ENCODE measurements at regions not wholly inside any gene's neighbourhood (a gene's known extent, or its start where the extent isn't known, plus 50 kb on each side); places are given as distances from the start of the nearest gene placed in this dataset.
A peak's percentile ranks its signal among the peaks of the same experiment; 100 is the strongest.
"Not testable (repeated sequence)": the region's sequence is repeated elsewhere in the genome, so short reads cannot be mapped to it uniquely, and the experiment has no call there.

GRCh38 chr12:131617179-131617578 lies 93.7 kb upstream of the SFSWAP start:
- H2AFZ ChIP-seq (ENCODE audit: low read depth, low read length) = no peak overlapping the region
- peaks cover 44% of the 10 kb centered on the region for H3K4me1 ChIP-seq (ENCODE audit: insufficient read depth, low read length)
- H3K27me3 ChIP-seq (ENCODE audit: insufficient read depth, low read length) = no peaks in the 10 kb centered on the region
- no peak overlapping the region for H3K4me3 ChIP-seq (ENCODE audit: low read length)
- no peaks in the 10 kb centered on the region for H3K36me3 ChIP-seq (ENCODE audit: insufficient read depth, low read length)
- no peaks in the 10 kb centered on the region for H3K9me3 ChIP-seq (ENCODE audit: low read length)

DNA sequence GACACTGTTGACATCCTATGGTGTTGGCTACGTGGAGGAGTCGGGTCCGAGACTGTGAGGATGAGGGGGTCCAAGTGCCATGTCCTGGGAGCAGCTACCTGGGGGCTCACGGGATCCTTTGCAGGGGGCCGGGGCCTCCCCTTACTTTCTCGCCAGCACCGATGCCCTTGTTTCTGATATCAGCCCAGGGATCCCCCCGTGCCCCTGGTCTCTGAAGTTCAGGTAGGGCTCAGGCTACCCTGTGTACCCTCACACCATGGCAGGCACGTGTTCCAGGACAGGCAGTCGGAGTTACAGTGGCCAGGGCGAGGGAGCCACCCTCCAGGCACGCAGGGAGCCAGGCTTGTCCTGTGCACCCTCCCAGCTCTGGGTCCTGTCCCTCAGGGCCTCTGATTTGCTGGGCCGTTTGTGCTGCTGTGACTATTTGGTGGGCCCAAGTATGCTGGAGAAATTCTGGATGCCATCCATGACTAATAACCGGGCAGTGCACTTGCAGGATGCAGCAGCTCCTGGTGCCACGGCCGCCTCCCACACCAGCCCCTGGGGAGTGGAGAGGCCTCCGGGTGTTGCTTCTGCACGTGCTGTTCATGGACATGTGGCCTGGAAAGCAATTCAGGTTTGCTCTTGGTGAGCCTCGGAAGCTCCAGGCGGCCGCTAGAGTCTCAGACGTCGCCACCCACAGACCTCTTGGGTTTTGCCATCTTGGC lies 93.1 kb upstream of the SFSWAP start:
- Histone ChIP-seq H3K36me3 (ENCODE audit: insufficient read depth, low read length) (no peaks in the 10 kb centered on the region), H3K4me1 (ENCODE audit: insufficient read depth, low read length) (peaks cover 49% of the 10 kb centered on the region), H3K4me3 (ENCODE audit: low read length) (no peak overlapping the region), H3K9me3 (ENCODE audit: low read length) (no peaks in the 10 kb centered on the region), H3K27me3 (ENCODE audit: insufficient read depth, low read length) (no peaks in the 10 kb centered on the region), H2AFZ (ENCODE audit: low read depth, low read length) (no peak overlapping the region)

- peaks cover 49% of the 10 kb centered on the region for H3K4me1 ChIP-seq (ENCODE audit: insufficient read depth, low read length)
- no peaks in the 10 kb centered on the region for H3K36me3 ChIP-seq (ENCODE audit: insufficient read depth, low read length)
- H3K4me3 ChIP-seq (ENCODE audit: low read length) = no peak overlapping the region
- no peaks in the 10 kb centered on the region for H3K9me3 ChIP-seq (ENCODE audit: low read length)
- H2AFZ ChIP-seq (ENCODE audit: low read depth, low read length) = no peak overlapping the region
- no peaks in the 10 kb centered on the region for H3K27me3 ChIP-seq (ENCODE audit: insufficient read depth, low read length)
Observed at GRCh38 chr12:131618303-131618658, 92.6 kb upstream of the SFSWAP start.

DNA sequence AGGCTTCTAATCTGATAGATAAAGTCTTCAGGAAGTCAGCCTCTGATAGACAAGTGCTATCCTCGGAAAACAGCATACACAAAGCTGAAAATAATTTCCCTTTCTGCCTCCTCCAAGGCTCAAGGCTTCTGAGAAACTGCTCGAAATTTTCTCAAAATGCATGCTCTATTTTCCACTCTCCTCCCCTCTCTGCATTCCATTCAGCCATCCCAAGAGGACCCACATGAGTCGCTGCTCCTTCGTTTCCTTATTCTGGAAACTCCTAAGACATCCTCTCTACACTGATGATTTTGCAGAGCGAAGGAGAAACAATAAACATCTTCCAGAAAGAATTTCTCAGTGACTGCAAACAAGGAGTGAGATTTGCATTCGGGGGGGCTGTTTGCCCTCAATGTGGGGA lies 92.2 kb upstream of the SFSWAP start:
- Histone ChIP-seq H3K9me3 (ENCODE audit: low read length) (no peaks in the 10 kb centered on the region), H3K4me3 (ENCODE audit: low read length) (no peak overlapping the region), H3K36me3 (ENCODE audit: insufficient read depth, low read length) (no peaks in the 10 kb centered on the region), H2AFZ (ENCODE audit: low read depth, low read length) (no peak overlapping the region), H3K27me3 (ENCODE audit: insufficient read depth, low read length) (no peaks in the 10 kb centered on the region), H3K4me1 (ENCODE audit: insufficient read depth, low read length) (peaks cover 49% of the 10 kb centered on the region)

DNA sequence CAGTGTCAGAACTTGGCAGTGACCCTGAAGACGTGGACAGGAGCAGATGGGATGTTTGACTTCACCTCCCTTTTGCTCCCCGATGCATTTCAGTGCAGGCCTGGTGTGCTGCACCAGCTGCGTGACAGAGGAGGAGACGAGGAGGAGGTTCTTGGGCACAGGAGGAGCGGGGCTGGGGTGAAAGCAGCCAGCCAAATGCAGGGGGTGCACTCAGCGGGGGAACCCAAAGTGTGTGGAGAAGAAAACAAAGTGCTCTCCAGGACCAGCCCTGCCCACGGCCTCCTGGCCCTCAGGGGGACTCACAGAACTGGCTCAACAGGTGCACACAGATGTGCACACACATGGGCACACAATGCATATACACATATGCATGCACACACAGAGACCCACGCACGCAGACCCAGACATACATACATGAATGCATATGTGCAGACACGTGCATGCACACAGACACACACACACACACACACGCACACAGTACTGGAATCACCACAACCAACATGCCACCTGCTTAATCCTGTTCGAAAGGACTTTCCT lies 91.7 kb upstream of the SFSWAP start:
- Histone ChIP-seq H3K9me3 (ENCODE audit: low read length) (no peaks in the 10 kb centered on the region), H2AFZ (ENCODE audit: low read depth, low read length) (no peak overlapping the region), H3K27me3 (ENCODE audit: insufficient read depth, low read length) (no peaks in the 10 kb centered on the region), H3K4me1 (ENCODE audit: insufficient read depth, low read length) (peaks cover 49% of the 10 kb centered on the region), H3K36me3 (ENCODE audit: insufficient read depth, low read length) (no peaks in the 10 kb centered on the region), H3K4me3 (ENCODE audit: low read length) (no peak overlapping the region)

GRCh38 chr12:131619736-131620506 lies 91.0 kb upstream of the SFSWAP start:
- Histone ChIP-seq H2AFZ (ENCODE audit: low read depth, low read length) (no peak overlapping the region), H3K36me3 (ENCODE audit: insufficient read depth, low read length) (no peaks in the 10 kb centered on the region)

DNA sequence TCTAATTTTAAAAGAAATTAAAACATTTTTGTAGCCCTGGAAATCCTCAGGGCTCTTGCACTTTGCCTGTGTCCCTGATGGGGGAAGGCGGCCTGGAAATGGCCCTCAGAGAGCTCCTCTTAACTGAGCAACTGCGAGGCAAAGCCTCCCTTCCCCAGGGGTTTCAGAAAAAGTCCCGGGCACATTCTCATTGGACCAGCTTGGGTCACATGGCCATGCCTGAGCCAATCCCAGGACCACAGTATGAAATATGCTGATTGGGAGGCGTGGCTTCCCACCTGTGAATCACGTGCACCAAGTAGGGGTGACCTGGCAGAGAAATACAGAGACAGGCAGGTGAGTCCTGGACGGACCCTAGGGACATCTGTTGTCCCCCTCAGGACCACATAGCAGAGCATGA lies 90.4 kb upstream of the SFSWAP start:
- Histone ChIP-seq H3K27me3 (ENCODE audit: insufficient read depth, low read length) (no peaks in the 10 kb centered on the region), H3K4me3 (ENCODE audit: low read length) (no peak overlapping the region), H3K9me3 (ENCODE audit: low read length) (no peaks in the 10 kb centered on the region), H3K36me3 (ENCODE audit: insufficient read depth, low read length) (no peaks in the 10 kb centered on the region), H2AFZ (ENCODE audit: low read depth, low read length) (no peak overlapping the region), H3K4me1 (ENCODE audit: insufficient read depth, low read length) (peaks cover 43% of the 10 kb centered on the region)

More at GRCh38 chr12:131619736-131620506, 91.0 kb upstream of the SFSWAP start:
- Histone ChIP-seq H3K4me1 (ENCODE audit: insufficient read depth, low read length) (peaks cover 49% of the 10 kb centered on the region), H3K4me3 (ENCODE audit: low read length) (no peak overlapping the region), H3K27me3 (ENCODE audit: insufficient read depth, low read length) (no peaks in the 10 kb centered on the region), H3K9me3 (ENCODE audit: low read length) (no peaks in the 10 kb centered on the region)

- Histone ChIP-seq H3K36me3 (ENCODE audit: insufficient read depth, low read length) (no peaks in the 10 kb centered on the region), H3K27me3 (ENCODE audit: insufficient read depth, low read length) (no peaks in the 10 kb centered on the region), H3K4me1 (ENCODE audit: insufficient read depth, low read length) (peaks cover 37% of the 10 kb centered on the region), H2AFZ (ENCODE audit: low read depth, low read length) (no peak overlapping the region), H3K9me3 (ENCODE audit: low read length) (no peaks in the 10 kb centered on the region), H3K4me3 (ENCODE audit: low read length) (no peak overlapping the region)
Observed at GRCh38 chr12:131620946-131621681, 89.8 kb upstream of the SFSWAP start.

- Histone ChIP-seq H3K4me3 (ENCODE audit: low read length) (no peak overlapping the region), H2AFZ (ENCODE audit: low read depth, low read length) (peak overlapping the region; percentile 21), H3K27me3 (ENCODE audit: insufficient read depth, low read length) (no peaks in the 10 kb centered on the region), H3K9me3 (ENCODE audit: low read length) (no peaks in the 10 kb centered on the region), H3K4me1 (ENCODE audit: insufficient read depth, low read length) (peaks cover 32% of the 10 kb centered on the region), H3K36me3 (ENCODE audit: insufficient read depth, low read length) (no peaks in the 10 kb centered on the region)
Observed at GRCh38 chr12:131621701-131622421, 89.0 kb upstream of the SFSWAP start.

DNA sequence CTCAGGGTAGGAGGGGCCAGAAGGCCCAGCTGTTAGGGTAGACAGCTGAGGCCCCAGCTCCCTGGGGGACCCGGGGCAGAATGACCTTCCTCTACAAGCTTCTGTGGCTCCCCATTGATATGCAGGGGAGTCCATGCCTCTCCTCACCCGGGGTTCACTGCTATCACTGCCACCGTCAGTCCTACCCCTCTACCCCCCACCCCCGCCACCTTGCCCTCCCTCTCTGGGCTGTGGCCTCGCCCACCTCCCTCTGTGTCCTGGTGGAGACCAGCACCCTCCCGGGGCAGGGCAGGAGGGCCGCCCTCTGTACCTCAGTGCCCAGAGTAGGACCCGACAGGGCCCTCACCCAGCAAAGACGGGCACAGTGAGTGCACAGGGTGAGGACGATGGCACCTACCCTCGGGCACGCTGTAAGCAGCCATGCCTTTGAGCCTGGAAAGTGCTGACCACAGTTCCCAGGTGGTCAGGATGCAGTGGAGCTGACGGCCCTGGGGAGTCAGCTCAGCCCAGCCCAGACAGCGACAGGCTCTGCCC lies 88.4 kb upstream of the SFSWAP start:
- Histone ChIP-seq H3K27me3 (ENCODE audit: insufficient read depth, low read length) (no peaks in the 10 kb centered on the region), H3K36me3 (ENCODE audit: insufficient read depth, low read length) (no peaks in the 10 kb centered on the region), H2AFZ (ENCODE audit: low read depth, low read length) (no peak overlapping the region), H3K4me3 (ENCODE audit: low read length) (no peak overlapping the region), H3K4me1 (ENCODE audit: insufficient read depth, low read length) (peaks cover 32% of the 10 kb centered on the region), H3K9me3 (ENCODE audit: low read length) (no peaks in the 10 kb centered on the region)

GRCh38 chr12:131623404-131624368 lies 87.2 kb upstream of the SFSWAP start:
- H3K4me1 ChIP-seq (ENCODE audit: insufficient read depth, low read length) = peaks cover 28% of the 10 kb centered on the region
- H3K9me3 ChIP-seq (ENCODE audit: low read length); H3K27me3 ChIP-seq (ENCODE audit: insufficient read depth, low read length); H3K4me3 ChIP-seq (ENCODE audit: low read length); H3K36me3 ChIP-seq (ENCODE audit: insufficient read depth, low read length); H2AFZ ChIP-seq (ENCODE audit: low read depth, low read length): not testable (repeated sequence)

DNA sequence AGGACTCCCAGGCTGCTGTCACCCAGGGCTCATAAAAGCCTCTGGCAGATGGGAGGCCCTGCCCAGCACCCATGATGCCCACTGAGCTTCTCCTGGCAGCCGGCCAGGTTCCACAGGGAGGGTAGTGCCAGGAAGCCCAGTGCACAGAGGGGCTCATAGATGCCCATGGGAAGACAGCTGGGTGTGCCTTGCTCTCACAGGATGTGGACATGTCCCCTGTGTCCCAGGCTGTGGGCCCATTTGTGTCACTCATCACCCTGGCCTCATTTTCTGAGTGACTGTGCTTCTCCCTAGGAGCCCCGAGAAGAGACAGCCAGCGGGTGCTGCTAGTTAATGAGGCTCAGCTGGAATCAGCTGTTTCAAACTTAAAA lies 86.5 kb upstream of the SFSWAP start:
- not testable (repeated sequence) for H2AFZ ChIP-seq (ENCODE audit: low read depth, low read length); H3K27me3 ChIP-seq (ENCODE audit: insufficient read depth, low read length); H3K36me3 ChIP-seq (ENCODE audit: insufficient read depth, low read length); H3K9me3 ChIP-seq (ENCODE audit: low read length); H3K4me3 ChIP-seq (ENCODE audit: low read length)
- peaks cover 21% of the 10 kb centered on the region for H3K4me1 ChIP-seq (ENCODE audit: insufficient read depth, low read length)

All from neuron (in vitro differentiated cells).